Lung (tissue), 11 donors: ENCODE measurements at regions not wholly inside any gene's neighbourhood (a gene's known extent, or its start where the extent isn't known, plus 50 kb on each side); places are given as distances from the start of the nearest gene placed in this dataset.

Experiments used
- ATAC-seq: fragments of 200-7000 bp; cut with Tn5 transposase; one replicate; pipeline ENCODE4 v1.9.1; 2020; ENCODE audit warnings: moderate number of reproducible peaks; ENCODE audit not compliant: insufficient read depth, low FRiP score
- DNase-seq, 3 donors: peaks; one replicate each; pipeline ENCODE4 v3.0.0-alpha.2; 2013 to 2017
- H3K27ac ChIP-seq, 2 donors: one replicate each; pipeline ENCODE4 v1.5.1; 2013; ENCODE audit warnings: mild to moderate bottlenecking in 2 of 2, moderate library complexity in 2 of 2, control low read depth in 1 of 2, inconsistent platforms in 1 of 2, low read depth in 1 of 2, low read length in 1 of 2
- H3K27me3 ChIP-seq, 3 donors: one replicate each; pipeline ENCODE4 v1.5.1; 2013; ENCODE audit warnings: low read length in 2 of 3; ENCODE audit not compliant: control insufficient read depth in 3 of 3, insufficient read depth in 3 of 3
- H3K36me3 ChIP-seq, 4 donors: one replicate each; pipeline ENCODE4 v1.5.1; 2013; ENCODE audit warnings: low read length in 4 of 4, mild to moderate bottlenecking in 1 of 4, moderate library complexity in 1 of 4; ENCODE audit not compliant: control insufficient read depth in 4 of 4, insufficient read depth in 4 of 4
- H3K4me1 ChIP-seq, 5 donors: one replicate each; pipeline ENCODE4 v1.5.1; 2013; ENCODE audit warnings: low read length in 5 of 5, mild to moderate bottlenecking in 2 of 5, moderate library complexity in 1 of 5; ENCODE audit not compliant: control insufficient read depth in 5 of 5, insufficient read depth in 5 of 5
- H3K4me3 ChIP-seq: one replicate; pipeline ENCODE4 v1.5.1; 2013; ENCODE audit warnings: mild to moderate bottlenecking, control low read depth, moderate library complexity
- H3K9ac ChIP-seq, 2 donors: one replicate each; pipeline ENCODE4 v1.5.1; 2013; ENCODE audit warnings: low read length in 2 of 2, control low read depth in 1 of 2; ENCODE audit not compliant: insufficient read depth in 1 of 2
- H3K9me3 ChIP-seq, 4 donors: one replicate each; pipeline ENCODE4 v1.5.1; 2013; ENCODE audit warnings: low read length in 3 of 4, mild to moderate bottlenecking in 1 of 4, moderate library complexity in 1 of 4; ENCODE audit not compliant: control insufficient read depth in 4 of 4, insufficient read depth in 3 of 4
- whole genome bisulfite sequencing, 2 donors: extraction: QIAGEN DNeasy Blood & Tissue Kit; methylation state at CpG; one replicate each; pipeline ENCODE4 v1.1.7; 2013; 5-methylcytosine and 5-hydroxymethylcytosine counted together
- TF ChIP-seq, protein P1 (sequence below): IDR thresholded peaks from 2 replicates; pipeline ENCODE4 v1.5.1; 2012; ENCODE audit warnings: mild to moderate bottlenecking; ENCODE audit errors: control extremely low read depth, extremely low read depth
- donor health status: control.
- donor health status: control.
- donor health status: Bipolar disorder and iron deficiency.
- donor health status: healthy.
- donor health status: DM: yes; HTN: yes; CAD: no.

DNA sequence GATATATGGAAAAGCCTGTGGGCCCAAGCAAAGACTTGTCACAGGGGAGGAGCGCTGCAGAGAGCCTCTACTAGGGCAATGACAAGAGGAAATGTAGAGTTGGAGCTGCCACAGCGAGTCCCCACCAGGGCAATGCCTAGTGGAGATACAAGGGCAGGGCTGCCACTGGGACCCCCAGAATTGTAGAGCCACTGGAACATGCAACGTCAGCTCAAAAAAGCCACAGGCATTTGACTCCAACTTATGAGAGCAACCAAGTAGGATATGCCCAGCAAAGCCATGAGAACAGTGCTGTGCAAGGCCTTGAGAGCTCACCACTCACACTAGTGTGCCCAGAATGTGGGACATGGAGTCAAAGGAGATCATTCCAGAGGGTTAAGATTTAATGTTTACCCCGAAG, 63.7 kb upstream of the CAMK1G start:
- H3K27ac ChIP-seq = no peak overlapping the region
- no peaks in the 10 kb centered on the region for H3K36me3 ChIP-seq
- H3K9ac ChIP-seq = no peak overlapping the region
- no peak overlapping the region for H3K4me3 ChIP-seq
- H3K4me1 ChIP-seq = no peaks in the 10 kb centered on the region
- no peaks in the 10 kb centered on the region for H3K27me3 ChIP-seq
- 91 to 92% methylated on average over 4 of the region's 4 CpGs for WGBS, 2 donors
- H3K9me3 ChIP-seq = no peaks in the 10 kb centered on the region
- TF ChIP-seq, protein P1, sequence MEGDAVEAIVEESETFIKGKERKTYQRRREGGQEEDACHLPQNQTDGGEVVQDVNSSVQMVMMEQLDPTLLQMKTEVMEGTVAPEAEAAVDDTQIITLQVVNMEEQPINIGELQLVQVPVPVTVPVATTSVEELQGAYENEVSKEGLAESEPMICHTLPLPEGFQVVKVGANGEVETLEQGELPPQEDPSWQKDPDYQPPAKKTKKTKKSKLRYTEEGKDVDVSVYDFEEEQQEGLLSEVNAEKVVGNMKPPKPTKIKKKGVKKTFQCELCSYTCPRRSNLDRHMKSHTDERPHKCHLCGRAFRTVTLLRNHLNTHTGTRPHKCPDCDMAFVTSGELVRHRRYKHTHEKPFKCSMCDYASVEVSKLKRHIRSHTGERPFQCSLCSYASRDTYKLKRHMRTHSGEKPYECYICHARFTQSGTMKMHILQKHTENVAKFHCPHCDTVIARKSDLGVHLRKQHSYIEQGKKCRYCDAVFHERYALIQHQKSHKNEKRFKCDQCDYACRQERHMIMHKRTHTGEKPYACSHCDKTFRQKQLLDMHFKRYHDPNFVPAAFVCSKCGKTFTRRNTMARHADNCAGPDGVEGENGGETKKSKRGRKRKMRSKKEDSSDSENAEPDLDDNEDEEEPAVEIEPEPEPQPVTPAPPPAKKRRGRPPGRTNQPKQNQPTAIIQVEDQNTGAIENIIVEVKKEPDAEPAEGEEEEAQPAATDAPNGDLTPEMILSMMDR = no peak
- DNase-seq (no peak), ATAC-seq (no peak)

GRCh38 chr1:209522826-209523225, 60.7 kb upstream of the CAMK1G start:
- no peaks in the 10 kb centered on the region for H3K9me3 ChIP-seq
- H3K27me3 ChIP-seq = no peaks in the 10 kb centered on the region
- TF ChIP-seq, protein P1 = no peak
- WGBS, 2 donors = 55 to 71% methylated on average over 3 of the region's 3 CpGs
- H3K27ac ChIP-seq = no peak overlapping the region
- H3K4me3 ChIP-seq = no peak overlapping the region
- no peaks in the 10 kb centered on the region for H3K4me1 ChIP-seq
- DNase-seq (no peak), ATAC-seq (no peak)
- H3K36me3 ChIP-seq = no peaks in the 10 kb centered on the region
- H3K9ac ChIP-seq = no peak overlapping the region

- WGBS, 2 donors = 48 to 88% methylated on average over 2 of the region's 2 CpGs
- H3K9ac ChIP-seq = no peak overlapping the region
- no peaks in the 10 kb centered on the region for H3K36me3 ChIP-seq
- ATAC-seq = no peak
- H3K4me1 ChIP-seq = peaks cover 0 to 12% (median 0%) of the 10 kb centered on the region in 5 donors
- no peak for DNase-seq
- TF ChIP-seq, protein P1 = no peak
- no peak overlapping the region for H3K27ac ChIP-seq
- H3K9me3 ChIP-seq = no peaks in the 10 kb centered on the region
- H3K27me3 ChIP-seq = peaks cover 0 to 3% (median 0%) of the 10 kb centered on the region in 3 donors
- H3K4me3 ChIP-seq = no peak overlapping the region
These were observed 57.4 kb upstream of the CAMK1G start for GRCh38 chr1:209526137-209526536.

DNA sequence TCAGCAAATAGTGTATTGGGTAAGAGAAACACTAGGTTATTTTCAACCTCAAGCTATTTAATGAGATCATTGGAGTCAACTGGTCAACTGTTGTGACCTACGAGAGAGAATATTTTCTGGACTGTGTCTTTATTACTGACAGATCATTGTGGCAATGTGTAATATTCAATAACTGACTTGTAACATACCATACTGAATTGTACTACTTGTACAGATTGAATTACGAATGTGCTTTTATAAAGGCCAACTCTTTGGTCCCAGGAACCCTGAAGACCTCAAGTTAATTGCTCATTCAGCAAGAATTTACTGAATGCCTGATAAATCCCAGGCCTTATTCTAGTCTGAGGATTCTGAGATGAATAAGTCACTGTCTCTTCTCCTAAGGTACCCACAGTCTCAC, 56.1 kb upstream of the CAMK1G start:
- Histone ChIP-seq H3K9me3 (no peaks in the 10 kb centered on the region), H3K27me3 (peaks cover 0 to 3% (median 0%) of the 10 kb centered on the region in 3 donors), H3K4me3 (no peak overlapping the region), H3K27ac (no peak overlapping the region), H3K36me3 (no peaks in the 10 kb centered on the region), H3K9ac (no peak overlapping the region), H3K4me1 (peaks cover 0 to 12% (median 0%) of the 10 kb centered on the region in 5 donors)
- no peak for ATAC-seq
- WGBS, 2 donors = 83 to 94% methylated on average over 2 of the region's 2 CpGs
- TF ChIP-seq, protein P1 = no peak
- no peak for DNase-seq
